ENCODE measurements at regions not wholly inside any gene's neighbourhood (a gene's known extent, or its start where the extent isn't known, plus 50 kb on each side); places are given as distances from the start of the nearest gene placed in this dataset.

DNA sequence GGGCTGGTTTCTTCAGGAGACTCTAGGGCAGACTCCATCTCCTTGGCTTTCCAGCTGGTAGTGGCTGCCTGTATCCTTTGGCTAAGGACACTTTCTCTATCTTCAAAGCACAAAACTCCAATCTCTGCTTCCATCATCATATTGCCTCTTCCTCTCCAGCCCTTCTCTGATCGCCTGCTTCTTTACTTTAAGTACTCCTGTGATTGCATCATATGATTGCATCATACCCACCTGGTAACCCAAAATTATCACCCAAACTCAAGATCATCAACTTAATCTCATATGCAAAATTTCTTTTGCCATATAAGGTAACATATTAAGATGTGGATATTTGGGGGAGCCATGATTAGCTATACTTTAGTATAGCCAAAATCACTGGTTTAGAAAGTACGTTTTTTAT lies 1092.6 kb upstream of the CDH6 start:
- TF ChIP-seq, protein P1, sequence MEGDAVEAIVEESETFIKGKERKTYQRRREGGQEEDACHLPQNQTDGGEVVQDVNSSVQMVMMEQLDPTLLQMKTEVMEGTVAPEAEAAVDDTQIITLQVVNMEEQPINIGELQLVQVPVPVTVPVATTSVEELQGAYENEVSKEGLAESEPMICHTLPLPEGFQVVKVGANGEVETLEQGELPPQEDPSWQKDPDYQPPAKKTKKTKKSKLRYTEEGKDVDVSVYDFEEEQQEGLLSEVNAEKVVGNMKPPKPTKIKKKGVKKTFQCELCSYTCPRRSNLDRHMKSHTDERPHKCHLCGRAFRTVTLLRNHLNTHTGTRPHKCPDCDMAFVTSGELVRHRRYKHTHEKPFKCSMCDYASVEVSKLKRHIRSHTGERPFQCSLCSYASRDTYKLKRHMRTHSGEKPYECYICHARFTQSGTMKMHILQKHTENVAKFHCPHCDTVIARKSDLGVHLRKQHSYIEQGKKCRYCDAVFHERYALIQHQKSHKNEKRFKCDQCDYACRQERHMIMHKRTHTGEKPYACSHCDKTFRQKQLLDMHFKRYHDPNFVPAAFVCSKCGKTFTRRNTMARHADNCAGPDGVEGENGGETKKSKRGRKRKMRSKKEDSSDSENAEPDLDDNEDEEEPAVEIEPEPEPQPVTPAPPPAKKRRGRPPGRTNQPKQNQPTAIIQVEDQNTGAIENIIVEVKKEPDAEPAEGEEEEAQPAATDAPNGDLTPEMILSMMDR (IDR thresholded peaks at IDR 0.05) = no peak
- no peak for TF ChIP-seq POLR2A (IDR thresholded peaks at IDR 0.05)

All from body of pancreas (tissue), 4 donors.